ENCODE measurements at regions not wholly inside any gene's neighbourhood (a gene's known extent, or its start where the extent isn't known, plus 50 kb on each side); places are given as distances from the start of the nearest gene placed in this dataset.

- intact Hi-C loops (cut with DNase I) = no loop called here
- Histone ChIP-seq H3K27me3 (no peaks in the 10 kb centered on the region), H3K4me1 (replicated peaks in 1 of 2) (no peaks in the 10 kb centered on the region), H3K27ac (no peak overlapping the region), H3K4me3 (no peak overlapping the region), H3K36me3 (replicated peaks in 1 of 2) (no peaks in the 10 kb centered on the region), H3K9me3 (replicated peaks in 1 of 3) (no peaks in the 10 kb centered on the region)
- no peak for DNase-seq
- TF ChIP-seq CTCF (IDR thresholded peaks at IDR 0.05) (no peak), POLR2A (IDR thresholded peaks at IDR 0.05) (no peak)
- 84 to 89% (median 86%) methylated on average over 3 of the region's 3 CpGs for WGBS, 4 donors
Measured at GRCh38 chr13:105670179-105670990, 865.1 kb downstream of the EFNB2 start.

- TF ChIP-seq CTCF (IDR thresholded peaks at IDR 0.05) (no peak), POLR2A (IDR thresholded peaks at IDR 0.05) (no peak)
- H3K27me3 ChIP-seq = no peaks in the 10 kb centered on the region
- WGBS, 4 donors = 88 to 90% (median 88%) methylated on average over 1 of the region's 1 CpG
- no peak overlapping the region for H3K27ac ChIP-seq
- H3K4me3 ChIP-seq = no peak overlapping the region
- H3K36me3 ChIP-seq (replicated peaks in 1 of 2) = no peaks in the 10 kb centered on the region
- no peaks in the 10 kb centered on the region for H3K4me1 ChIP-seq (replicated peaks in 1 of 2)
- no peaks in the 10 kb centered on the region for H3K9me3 ChIP-seq (replicated peaks in 1 of 3)
- no peak for DNase-seq
- intact Hi-C loops (cut with DNase I) = no loop called here
Measured at GRCh38 chr13:105665284-105665683, 870.2 kb downstream of the EFNB2 start.

- H3K9me3 ChIP-seq (replicated peaks in 1 of 3) = no peaks in the 10 kb centered on the region
- intact Hi-C loops (cut with DNase I) = no loop called here
- no peak for TF ChIP-seq POLR2A (IDR thresholded peaks at IDR 0.05)
- TF ChIP-seq CTCF (IDR thresholded peaks at IDR 0.05) = no peak
Measured at GRCh38 chr13:105663182-105663581, 872.3 kb downstream of the EFNB2 start.

GRCh38 chr13:105660561-105660960, 874.9 kb downstream of the EFNB2 start:
- no peak overlapping the region for H3K27ac ChIP-seq
- H3K4me1 ChIP-seq (replicated peaks in 1 of 2) = no peaks in the 10 kb centered on the region
- WGBS, 4 donors = 66 to 86% (median 77%) methylated on average over 3 of the region's 3 CpGs
- no peak overlapping the region for H3K4me3 ChIP-seq
- H3K36me3 ChIP-seq (replicated peaks in 1 of 2) = no peaks in the 10 kb centered on the region
- DNase-seq = no peak
- TF ChIP-seq POLR2A (IDR thresholded peaks at IDR 0.05) (no peak), CTCF (IDR thresholded peaks at IDR 0.05) (no peak)
- intact Hi-C loops (cut with DNase I) = no loop called here
- no peaks in the 10 kb centered on the region for H3K9me3 ChIP-seq (replicated peaks in 1 of 3)
- no peaks in the 10 kb centered on the region for H3K27me3 ChIP-seq

More at GRCh38 chr13:105663182-105663581, 872.3 kb downstream of the EFNB2 start:
- Histone ChIP-seq H3K27ac (no peak overlapping the region), H3K36me3 (replicated peaks in 1 of 2) (no peaks in the 10 kb centered on the region), H3K27me3 (no peaks in the 10 kb centered on the region), H3K4me1 (replicated peaks in 1 of 2) (no peaks in the 10 kb centered on the region), H3K4me3 (no peak overlapping the region)
- DNase-seq = no peak
- 87 to 94% (median 90%) methylated on average over 5 of the region's 5 CpGs for whole genome bisulfite sequencing, 4 donors
